ENCODE measurements at regions not wholly inside any gene's neighbourhood (a gene's known extent, or its start where the extent isn't known, plus 50 kb on each side); places are given as distances from the start of the nearest gene placed in this dataset.

- ATAC-seq (ENCODE audit: low read depth) (no peak), DNase-seq (no peak)
- H3K56ac ChIP-seq (ENCODE audit: extremely low read depth, insufficient read depth, low read length), result no peak overlapping the region
- H2BK20ac ChIP-seq (ENCODE audit: low read depth, low read length), result no peak overlapping the region
- no peak overlapping the region for H3K4me2 ChIP-seq (ENCODE audit: low read depth, low read length)
- H3K9ac ChIP-seq (ENCODE audit: low read depth, low read length), result no peak overlapping the region
- H3K9me3 ChIP-seq (ENCODE audit: control insufficient read depth, insufficient read depth, low read length), result no peaks in the 10 kb centered on the region
- H3K4me1 ChIP-seq (ENCODE audit: control insufficient read depth, insufficient read depth, low read length), result no peaks in the 10 kb centered on the region
- no peak overlapping the region for H2AK9ac ChIP-seq (replicated peaks; ENCODE audit: low read depth, low read length, poor library complexity)
- no TSS peak for BruUV-seq (replicated peaks)
- H3K14ac ChIP-seq (replicated peaks; ENCODE audit: low read depth, low read length), result no peak overlapping the region
- dilution Hi-C loops (cut with HindIII; ENCODE audit: low sequenced_read_pairs, unreplicated experiment), result no loop called here
- H2BK15ac ChIP-seq (ENCODE audit: low read depth, low read length), result no peak overlapping the region
- H3K27me3 ChIP-seq (ENCODE audit: control insufficient read depth, insufficient read depth, low read length), result no peaks in the 10 kb centered on the region; the same call in 1 of the 2 replicates
- no peak overlapping the region for H2AFZ ChIP-seq (replicated peaks; ENCODE audit: low read length, poor library complexity)
- H3K36me3 ChIP-seq (ENCODE audit: control insufficient read depth, insufficient read depth, low read length), result no peaks in the 10 kb centered on the region
- H3K23ac ChIP-seq (ENCODE audit: low read depth, low read length), result no peak overlapping the region
- no peak overlapping the region for H3K27ac ChIP-seq (ENCODE audit: insufficient read depth, low read length)
- H2AK5ac ChIP-seq (ENCODE audit: low read depth, low read length), result no peak overlapping the region
- no peak overlapping the region for H3K4ac ChIP-seq (ENCODE audit: low read depth, low read length)
- H2BK5ac ChIP-seq (ENCODE audit: low read depth, low read length, poor library complexity, severe bottlenecking), result no peak overlapping the region
- intact Hi-C loops (cut with micrococcal nuclease), result no loop called here
- no peak overlapping the region for H3K18ac ChIP-seq (ENCODE audit: low read depth, low read length)
- no peak overlapping the region for H4K5ac ChIP-seq (ENCODE audit: low read depth, low read length)
- POLR2A ChIA-PET (ENCODE audit: unreplicated experiment), result no interaction called here
- H3K4me3 ChIP-seq (ENCODE audit: insufficient read depth, low read depth, low read length), result no peak overlapping the region
- H4K8ac ChIP-seq (ENCODE audit: low read depth in 2 of 2, low read length in 2 of 2), result no peak overlapping the region
- in situ Hi-C loops (cut with MboI; ENCODE audit: low sequenced_read_pairs), result no loop called here
- no peak overlapping the region for H4K91ac ChIP-seq (ENCODE audit: insufficient read depth, low read depth, low read length)
- no peaks in the 10 kb centered on the region for H4K20me1 ChIP-seq (ENCODE audit: insufficient read depth, low read length)
- no peaks in the 10 kb centered on the region for H3K79me1 ChIP-seq (ENCODE audit: low read depth in 1 of 2, low read length in 2 of 2)
- CTCF ChIA-PET, result no interaction called here
- H2BK120ac ChIP-seq (ENCODE audit: low read depth, low read length), result no peak overlapping the region
- no peaks in the 10 kb centered on the region; the same call in 1 of the 2 replicates for H3K9me1 ChIP-seq (ENCODE audit: insufficient read depth, low read length)
- no peak for TF ChIP-seq MAZ (IDR thresholded peaks at IDR 0.05; ENCODE audit: borderline replicate concordance, low read depth, low read length)
- TF ChIP-seq MAFK (IDR thresholded peaks at IDR 0.05; ENCODE audit: low read depth, low read length), result no peak
- no peak for TF ChIP-seq USF2 (IDR thresholded peaks at IDR 0.05; ENCODE audit: low read depth, low read length)
- TF ChIP-seq RCOR1 (IDR thresholded peaks at IDR 0.05; ENCODE audit: insufficient replicate concordance, low read length), result no peak
- no peak for TF ChIP-seq FOS (IDR thresholded peaks at IDR 0.05; ENCODE audit: low read depth, low read length)
- TF ChIP-seq RFX5 (IDR thresholded peaks at IDR 0.05; ENCODE audit: low read depth, low read length), result no peak
- no peak for TF ChIP-seq SMC3 (IDR thresholded peaks at IDR 0.05; ENCODE audit: low read depth, low read length)
- TF ChIP-seq, protein P1, sequence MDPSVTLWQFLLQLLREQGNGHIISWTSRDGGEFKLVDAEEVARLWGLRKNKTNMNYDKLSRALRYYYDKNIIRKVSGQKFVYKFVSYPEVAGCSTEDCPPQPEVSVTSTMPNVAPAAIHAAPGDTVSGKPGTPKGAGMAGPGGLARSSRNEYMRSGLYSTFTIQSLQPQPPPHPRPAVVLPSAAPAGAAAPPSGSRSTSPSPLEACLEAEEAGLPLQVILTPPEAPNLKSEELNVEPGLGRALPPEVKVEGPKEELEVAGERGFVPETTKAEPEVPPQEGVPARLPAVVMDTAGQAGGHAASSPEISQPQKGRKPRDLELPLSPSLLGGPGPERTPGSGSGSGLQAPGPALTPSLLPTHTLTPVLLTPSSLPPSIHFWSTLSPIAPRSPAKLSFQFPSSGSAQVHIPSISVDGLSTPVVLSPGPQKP (IDR thresholded peaks at IDR 0.05; ENCODE audit: borderline replicate concordance, low read depth, low read length), result no peak
- no peak for TF ChIP-seq NFE2L2 (IDR thresholded peaks at IDR 0.05; ENCODE audit: low read depth, low read length)
- TF ChIP-seq, protein P2, sequence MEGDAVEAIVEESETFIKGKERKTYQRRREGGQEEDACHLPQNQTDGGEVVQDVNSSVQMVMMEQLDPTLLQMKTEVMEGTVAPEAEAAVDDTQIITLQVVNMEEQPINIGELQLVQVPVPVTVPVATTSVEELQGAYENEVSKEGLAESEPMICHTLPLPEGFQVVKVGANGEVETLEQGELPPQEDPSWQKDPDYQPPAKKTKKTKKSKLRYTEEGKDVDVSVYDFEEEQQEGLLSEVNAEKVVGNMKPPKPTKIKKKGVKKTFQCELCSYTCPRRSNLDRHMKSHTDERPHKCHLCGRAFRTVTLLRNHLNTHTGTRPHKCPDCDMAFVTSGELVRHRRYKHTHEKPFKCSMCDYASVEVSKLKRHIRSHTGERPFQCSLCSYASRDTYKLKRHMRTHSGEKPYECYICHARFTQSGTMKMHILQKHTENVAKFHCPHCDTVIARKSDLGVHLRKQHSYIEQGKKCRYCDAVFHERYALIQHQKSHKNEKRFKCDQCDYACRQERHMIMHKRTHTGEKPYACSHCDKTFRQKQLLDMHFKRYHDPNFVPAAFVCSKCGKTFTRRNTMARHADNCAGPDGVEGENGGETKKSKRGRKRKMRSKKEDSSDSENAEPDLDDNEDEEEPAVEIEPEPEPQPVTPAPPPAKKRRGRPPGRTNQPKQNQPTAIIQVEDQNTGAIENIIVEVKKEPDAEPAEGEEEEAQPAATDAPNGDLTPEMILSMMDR (conservative IDR thresholded peaks at IDR 0.05; ENCODE audit: low read depth, low read length), result no peak
- TF ChIP-seq MXI1 (IDR thresholded peaks at IDR 0.05; ENCODE audit: borderline replicate concordance, low read depth, low read length), result no peak
- no peak for TF ChIP-seq CEBPB (IDR thresholded peaks at IDR 0.05; ENCODE audit: low read depth, low read length)
- TF ChIP-seq CHD1 (IDR thresholded peaks at IDR 0.05; ENCODE audit: low read depth, low read length), result no peak
- TF ChIP-seq BHLHE40 (IDR thresholded peaks at IDR 0.05; ENCODE audit: low read depth, low read length), result no peak
- TF ChIP-seq RAD21 (IDR thresholded peaks at IDR 0.05; ENCODE audit: low read length), result no peak
- TF ChIP-seq POLR2A (IDR thresholded peaks at IDR 0.05; ENCODE audit: low read depth, low read length), result no peak
Observed at GRCh38 chr3:188001926-188002325, 152.0 kb upstream of the LPP start.

Data from IMR-90 (cell line).